ENCODE measurements at regions not wholly inside any gene's neighbourhood (a gene's known extent, or its start where the extent isn't known, plus 50 kb on each side); places are given as distances from the start of the nearest gene placed in this dataset.

DNA sequence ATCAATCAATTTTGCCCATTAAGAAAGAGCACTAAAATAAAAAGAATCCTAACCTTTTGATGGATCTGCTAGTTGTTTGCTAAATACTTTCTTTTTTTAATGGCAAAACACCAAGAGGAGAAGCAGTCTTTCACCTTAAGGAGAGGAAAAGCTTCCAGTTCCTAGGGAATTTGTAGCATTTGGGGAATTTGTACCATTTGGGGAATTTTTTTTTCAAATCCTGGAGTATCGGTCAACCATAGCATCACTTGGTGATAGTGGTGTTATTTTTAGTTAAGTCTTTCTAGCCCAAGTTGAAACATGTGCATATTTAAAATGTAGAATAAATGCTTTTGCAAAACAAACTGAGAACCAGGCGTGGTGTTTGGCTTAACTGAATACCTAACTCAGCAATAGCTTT is 117.5 kb upstream of the SEMA6D start:
- WGBS, 2 experiments (ENCODE audit: extremely low coverage in 1 of 2, insufficient coverage in 1 of 2, insufficient read length in 1 of 2, insufficient replicate concordance in 2 of 2, low coverage in 1 of 2, low lambda C conversion rate in 2 of 2, missing lambda C conversion rate in 1 of 2): 75% methylated on average over 2 of the region's 2 CpGs; no CpG with 5 or more reads in 1 of the 2 experiments
- no peak for TF ChIP-seq TBP (IDR thresholded peaks at IDR 0.05; ENCODE audit: low read depth, low read length)
- TF ChIP-seq BACH1 (IDR thresholded peaks at IDR 0.05; ENCODE audit: low read length): no peak
- TF ChIP-seq ASH2L (IDR thresholded peaks at IDR 0.05; ENCODE audit: low read length): no peak
- no peak for TF ChIP-seq CHD1 (IDR thresholded peaks at IDR 0.05; ENCODE audit: low read depth, low read length)
- TF ChIP-seq KDM5A (IDR thresholded peaks at IDR 0.05; ENCODE audit: low read length): no peak
- no peak for FAIRE-seq

More for the DNA sequence above, 117.5 kb upstream of the SEMA6D start:
- no peak overlapping the region for H2BK12ac ChIP-seq (ENCODE audit: low read depth, low read length)
- no peak overlapping the region for H2AK5ac ChIP-seq (ENCODE audit: low read depth, low read length)
- no peak overlapping the region for H3K4me2 ChIP-seq (ENCODE audit: insufficient read depth in 1 of 2, low read depth in 2 of 2, low read length in 2 of 2)
- H3K36me3 ChIP-seq (ENCODE audit: control insufficient read depth in 2 of 4, insufficient read depth in 4 of 4, low read length in 3 of 4): no peaks in the 10 kb centered on the region
- H3K23ac ChIP-seq (ENCODE audit: insufficient read length): no peak overlapping the region
- peaks cover 0 to 3% of the 10 kb centered on the region in 2 experiments; a peak in 1 of 4 replicates for H3K9me3 ChIP-seq (ENCODE audit: insufficient read depth in 2 of 2, low read depth in 1 of 2, low read length in 1 of 2)
- no peak overlapping the region for H2BK15ac ChIP-seq (ENCODE audit: low read length)
- H3K4me1 ChIP-seq (replicated peaks in 1 of 4; ENCODE audit: control insufficient read depth in 3 of 4, insufficient read depth in 4 of 4, low read length in 3 of 4): peaks cover 0 to 6% (median 0%) of the 10 kb centered on the region in 4 experiments; a peak in 1 of 7 replicates
- H3K4ac ChIP-seq (replicated peaks; ENCODE audit: insufficient read length, low read depth, low read length): no peak overlapping the region
- no peaks in the 10 kb centered on the region for H4K20me1 ChIP-seq (replicated peaks in 1 of 2; ENCODE audit: control insufficient read depth in 1 of 2, insufficient read depth in 2 of 2, low read length in 2 of 2)
- H3K27me3 ChIP-seq (replicated peaks in 1 of 4; ENCODE audit: control insufficient read depth in 3 of 4, extremely low read depth in 1 of 4, insufficient read depth in 3 of 4, low read length in 3 of 4): no peaks in the 10 kb centered on the region
- no peak overlapping the region for H3K14ac ChIP-seq (ENCODE audit: insufficient read length)
- H2BK120ac ChIP-seq (replicated peaks; ENCODE audit: low read depth, low read length): no peak overlapping the region
- H4K8ac ChIP-seq (ENCODE audit: extremely low read depth, insufficient read depth, low read length): no peak overlapping the region
- H4K91ac ChIP-seq (replicated peaks; ENCODE audit: insufficient read length, low read length): no peak overlapping the region
- H3K9ac ChIP-seq (replicated peaks in 1 of 4; ENCODE audit: extremely low read depth in 1 of 4, low read depth in 3 of 4, low read length in 3 of 4): no peak overlapping the region
- no peak for DNase-seq (ENCODE audit: low read depth in 1 of 2, low spot score in 2 of 2)
- H3K56ac ChIP-seq (replicated peaks; ENCODE audit: insufficient read length, low read depth, low read length): no peak overlapping the region
- ChIA-PET CTCF (ENCODE audit: partially characterized antibody) (interaction anchor here (1.3 kb wide), 1 partner anchor 111 kb away, joined by 3 read pairs; no protein-coding TSS in a partner anchor), POLR2A (ENCODE audit: partially characterized antibody) (no interaction called here)
- no peak overlapping the region for H3K27ac ChIP-seq (ENCODE audit: low read depth, low read length)
- no peak overlapping the region for H3K4me3 ChIP-seq (ENCODE audit: extremely low read depth in 1 of 4, insufficient read depth in 2 of 4, low read depth in 3 of 4, low read length in 4 of 4)
- H2BK5ac ChIP-seq (ENCODE audit: low read depth, low read length): no peak overlapping the region
- no peaks in the 10 kb centered on the region for H3K79me2 ChIP-seq (ENCODE audit: control insufficient read depth in 1 of 2, insufficient read depth in 2 of 2, low read length in 2 of 2)
- no peak overlapping the region for H2BK20ac ChIP-seq (ENCODE audit: low read length)
- H3K79me1 ChIP-seq (ENCODE audit: low read depth, low read length): no peaks in the 10 kb centered on the region
- H3K23me2 ChIP-seq (ENCODE audit: low read depth, low read length): no peaks in the 10 kb centered on the region
- no peak overlapping the region for H4K5ac ChIP-seq (ENCODE audit: insufficient read length, low read depth, low read length)
- H2AFZ ChIP-seq (ENCODE audit: low read length): no peak overlapping the region
- H3K18ac ChIP-seq (ENCODE audit: extremely low read depth, low read length): no peak overlapping the region

Measured in H1 (cell line).